Anterior cingulate cortex (tissue), 58 donors: ENCODE measurements at regions not wholly inside any gene's neighbourhood (a gene's known extent, or its start where the extent isn't known, plus 50 kb on each side); places are given as distances from the start of the nearest gene placed in this dataset.
A peak's percentile ranks its signal among the peaks of the same experiment; 100 is the strongest.
"Not testable (repeated sequence)": the region's sequence is repeated elsewhere in the genome, so short reads cannot be mapped to it uniquely, and the experiment has no call there.

Source experiments
- DNase-seq, 58 donors: peaks; one replicate each; lab custom pipeline; 2025; lab: John Stamatoyannopoulos, UW

DNA sequence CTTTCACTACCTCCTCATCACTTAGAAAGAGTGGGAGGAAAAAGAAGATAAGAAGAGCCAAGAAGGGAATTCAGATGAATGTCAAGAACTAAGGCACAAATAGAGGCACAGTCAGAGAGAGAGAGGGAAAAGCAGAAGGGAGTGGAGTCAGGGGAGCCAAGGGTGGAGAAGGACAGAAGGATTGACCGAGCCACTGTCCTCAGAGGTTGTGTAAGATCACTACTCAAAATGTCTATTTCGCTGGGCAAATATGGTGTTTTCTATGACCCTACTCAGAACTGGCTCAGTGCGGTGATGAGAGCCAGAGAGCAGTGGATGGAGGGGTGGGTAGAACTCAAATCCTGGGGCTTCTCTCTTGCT is 139.2 kb upstream of the HS3ST2 start:
- DNase-seq, result no peak

DNA sequence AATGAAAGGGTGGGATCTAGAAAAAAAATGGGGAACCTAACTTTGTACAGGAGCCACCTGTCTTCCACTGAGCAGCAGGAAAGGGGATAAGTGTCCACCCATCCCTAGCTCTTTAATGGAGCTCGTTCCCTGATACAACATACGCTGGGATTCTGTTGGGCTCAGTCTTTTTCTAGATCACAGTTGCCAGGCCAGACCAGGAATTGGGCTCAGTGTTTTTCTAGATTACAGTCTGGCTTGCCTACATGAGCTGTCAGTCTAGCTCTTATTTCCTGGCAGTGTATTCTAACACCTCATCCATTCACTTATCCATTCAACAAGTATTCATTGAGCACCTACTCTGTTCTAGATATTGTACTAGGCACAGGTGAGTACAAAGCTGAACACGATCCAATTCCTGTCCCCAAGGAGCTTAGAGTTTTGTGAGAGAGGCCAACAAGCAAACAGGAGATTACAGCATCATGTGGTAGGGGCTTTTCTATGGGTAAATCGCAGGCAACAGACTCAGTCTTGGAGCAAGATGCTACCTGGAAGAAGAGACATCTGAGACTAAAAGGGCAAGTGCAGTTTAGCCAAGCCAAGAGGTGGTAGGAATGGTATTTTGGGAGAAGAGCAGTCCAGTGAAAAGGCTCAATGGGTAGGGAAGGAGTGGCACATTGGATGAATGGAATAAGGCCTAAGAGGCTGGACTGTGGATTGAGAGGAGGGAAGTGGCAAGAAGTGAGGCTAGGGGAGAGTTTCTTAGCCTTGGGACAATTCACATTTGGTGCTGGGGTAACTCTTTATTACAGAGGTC is 138.0 kb upstream of the HS3ST2 start:
- no peak for DNase-seq

DNA sequence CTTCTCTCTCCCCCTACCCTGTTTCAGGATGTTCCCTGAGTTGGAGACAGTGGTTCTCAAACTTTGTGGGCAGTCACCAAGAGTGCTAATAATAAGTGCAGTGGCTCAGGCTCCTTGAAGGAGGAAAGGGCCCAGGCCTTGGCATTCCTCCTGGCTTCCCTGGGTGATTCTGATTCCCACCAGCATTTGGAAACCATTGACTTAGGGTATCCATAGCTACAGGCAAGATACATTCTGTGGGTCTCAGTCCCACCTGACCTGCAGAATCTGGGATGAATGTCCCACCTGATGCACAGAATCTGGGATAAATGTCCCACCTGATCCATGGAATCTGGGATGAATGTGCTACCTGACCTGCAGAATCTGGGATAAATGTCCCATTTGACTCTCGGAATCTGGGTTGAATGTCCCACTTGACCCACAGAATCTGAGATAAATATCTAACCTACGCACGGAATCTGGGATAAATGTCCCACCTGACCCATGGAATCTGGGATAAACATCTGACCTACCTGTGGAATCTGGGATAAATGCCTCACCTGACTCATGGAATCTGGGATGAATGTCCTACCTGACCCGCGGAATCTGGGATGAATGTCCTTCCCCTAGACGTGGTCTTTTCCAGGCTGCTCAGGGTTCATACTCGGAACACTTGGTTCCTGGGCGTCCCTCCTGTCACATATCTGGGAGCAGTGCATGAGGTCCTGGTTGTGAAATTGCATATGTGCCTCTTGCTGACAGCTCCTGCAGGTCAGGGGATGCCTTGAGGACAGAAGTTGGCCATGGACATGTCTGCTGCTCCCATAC is 136.7 kb upstream of the HS3ST2 start:
- no peak for DNase-seq

DNA sequence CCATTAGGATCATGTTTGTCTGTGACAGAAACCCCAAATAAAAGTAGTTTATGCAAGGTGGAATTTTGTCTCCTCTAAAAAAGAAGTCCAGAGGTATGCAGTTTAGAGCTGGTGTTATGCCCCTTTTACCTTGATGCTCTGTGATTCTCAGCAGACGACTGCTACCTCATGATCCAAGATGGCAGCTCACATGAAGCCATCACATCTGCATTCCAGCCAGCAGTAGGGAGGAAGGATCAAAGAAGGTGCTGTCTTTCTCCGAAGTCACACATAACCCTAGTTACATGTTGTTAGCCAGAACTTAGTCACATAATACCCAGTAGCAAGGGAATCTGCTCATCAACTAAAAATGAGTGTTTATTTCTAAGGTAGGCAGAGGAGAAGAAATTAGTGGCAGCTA is 135.7 kb upstream of the HS3ST2 start:
- no peak for DNase-seq

DNA sequence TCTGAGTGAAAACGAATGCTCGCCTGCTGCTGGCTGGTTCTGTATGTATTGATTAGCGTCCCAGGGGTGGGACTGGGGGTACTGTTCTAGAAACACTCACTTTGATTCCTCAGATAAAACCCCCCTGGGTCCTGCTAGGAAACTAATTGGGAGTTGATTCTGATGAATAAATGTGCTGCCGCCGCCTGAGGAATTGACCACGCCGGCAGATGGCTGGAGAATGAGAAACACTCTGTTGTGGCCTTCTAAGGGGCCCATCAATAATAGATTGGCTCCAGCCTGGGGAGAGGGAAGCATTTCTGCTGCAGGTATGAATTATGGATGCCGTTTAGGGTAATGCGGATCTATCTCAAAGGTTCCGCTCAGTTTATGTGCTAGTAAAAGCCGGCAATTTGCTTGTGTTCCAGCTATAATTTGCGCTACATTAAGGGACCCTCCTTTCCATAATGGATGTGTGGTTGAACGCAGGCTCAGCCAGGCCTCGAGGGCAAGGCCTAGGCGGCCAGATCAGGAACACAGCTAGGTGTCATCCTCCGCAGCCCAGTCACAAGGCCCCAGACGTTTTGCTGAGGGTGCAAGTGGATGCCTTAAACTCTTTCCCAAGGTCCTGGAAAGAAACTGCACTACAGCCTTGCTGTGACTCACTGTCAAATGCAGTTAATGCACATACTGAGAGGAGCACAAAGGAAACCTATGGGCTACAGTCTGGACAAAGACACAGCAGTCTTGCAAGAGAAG is 132.2 kb upstream of the HS3ST2 start:
- no peak for DNase-seq

DNA sequence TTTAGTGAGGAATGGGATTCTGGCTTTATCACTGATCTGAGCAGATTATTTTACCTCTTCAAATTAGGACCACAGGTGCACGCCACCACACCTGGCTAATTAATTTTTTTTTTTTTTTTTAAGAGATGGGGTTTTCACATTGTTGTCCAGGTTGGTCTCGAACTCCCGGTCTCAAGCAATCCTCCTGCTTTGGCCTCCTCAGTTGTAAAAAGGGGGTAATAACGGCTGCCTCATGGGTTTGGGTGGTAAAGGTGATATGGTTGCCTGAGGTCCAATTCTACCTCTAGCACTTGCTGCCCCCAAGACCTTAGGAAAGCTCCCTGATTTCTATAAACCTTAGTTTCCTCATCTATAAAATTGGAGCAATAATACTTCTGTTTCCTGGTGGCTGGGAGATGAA is 130.7 kb upstream of the HS3ST2 start:
- no peak for DNase-seq

DNA sequence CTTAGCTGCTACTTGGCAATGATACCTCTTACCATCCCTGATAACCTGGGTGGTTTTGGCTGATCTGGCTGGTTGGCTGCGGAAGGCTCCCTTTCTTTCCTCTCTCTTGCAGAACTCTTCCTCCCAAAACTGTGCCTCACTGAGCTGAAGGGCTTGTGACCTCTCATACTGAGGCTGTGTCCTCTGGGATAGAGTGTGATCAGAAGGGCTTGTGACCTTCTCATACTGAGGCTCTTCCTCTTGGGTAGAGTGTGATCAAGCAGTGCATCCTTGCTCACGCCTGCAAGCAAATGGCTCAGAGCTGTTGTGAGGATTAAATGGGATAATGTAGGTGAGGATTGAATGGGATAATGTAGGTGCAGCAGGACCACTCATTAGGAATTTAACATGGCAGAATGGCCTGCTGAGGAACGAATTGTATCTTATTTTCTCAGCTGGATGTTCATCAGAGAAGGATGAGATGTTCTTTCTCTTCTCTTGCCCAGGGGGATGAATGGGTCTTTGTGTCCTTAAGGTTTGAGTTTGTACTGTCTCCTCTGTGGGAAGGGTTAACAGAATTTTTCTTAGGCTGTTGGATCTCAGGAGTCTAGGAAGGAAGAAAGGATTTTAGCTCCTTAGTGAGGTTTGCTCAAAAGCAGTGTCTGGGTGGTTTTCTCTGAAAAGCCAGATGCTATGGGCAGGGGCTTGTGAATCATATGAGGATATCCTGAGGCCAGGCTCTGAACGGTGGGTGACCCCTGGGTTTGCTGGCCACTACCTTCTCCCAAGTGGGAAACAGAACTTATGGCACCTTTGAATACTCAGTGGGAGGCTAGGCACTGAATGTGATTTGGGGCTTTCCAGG is 130.0 kb upstream of the HS3ST2 start:
- no peak for DNase-seq

DNA sequence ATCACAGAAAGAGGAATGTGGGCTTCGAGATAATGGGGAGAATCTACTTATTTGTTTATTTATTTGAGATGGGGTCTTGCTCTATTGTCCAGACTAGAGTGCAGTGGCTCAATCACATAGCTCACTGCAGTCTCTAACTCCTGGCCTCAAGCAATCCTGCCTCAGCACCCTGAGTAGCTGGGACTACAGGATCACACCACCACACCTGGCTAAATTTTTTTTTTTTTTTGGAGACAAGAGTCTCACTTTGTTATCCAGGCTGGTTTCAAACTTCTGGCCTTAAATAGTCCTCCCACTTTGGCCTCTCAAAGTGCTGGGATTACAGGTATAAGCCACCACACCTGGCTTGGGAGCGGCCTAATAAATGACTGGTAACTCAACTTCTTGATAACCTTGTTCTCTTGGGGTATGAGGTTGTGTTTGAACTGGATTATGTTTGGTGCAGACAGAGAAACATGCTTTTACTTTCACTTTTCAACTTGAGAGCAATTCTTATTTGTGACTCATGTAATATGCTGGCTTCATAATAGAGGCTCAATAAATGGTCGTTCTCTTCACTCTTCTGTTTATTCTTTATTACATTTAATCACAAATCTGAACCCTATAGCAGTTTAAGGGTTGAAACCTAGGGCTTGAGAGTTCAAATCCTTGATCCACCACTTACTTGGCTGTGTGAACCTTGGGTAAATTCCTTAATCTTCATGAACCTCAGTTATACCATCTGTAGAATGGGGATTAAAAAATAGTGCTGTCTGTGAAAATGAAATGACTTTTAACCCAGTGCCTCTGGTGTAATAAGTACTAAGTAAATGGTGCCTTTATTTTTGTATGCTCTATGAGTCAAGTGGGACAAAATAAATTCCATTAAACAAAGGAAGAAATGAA is 129.1 kb upstream of the HS3ST2 start:
- no peak for DNase-seq

DNA sequence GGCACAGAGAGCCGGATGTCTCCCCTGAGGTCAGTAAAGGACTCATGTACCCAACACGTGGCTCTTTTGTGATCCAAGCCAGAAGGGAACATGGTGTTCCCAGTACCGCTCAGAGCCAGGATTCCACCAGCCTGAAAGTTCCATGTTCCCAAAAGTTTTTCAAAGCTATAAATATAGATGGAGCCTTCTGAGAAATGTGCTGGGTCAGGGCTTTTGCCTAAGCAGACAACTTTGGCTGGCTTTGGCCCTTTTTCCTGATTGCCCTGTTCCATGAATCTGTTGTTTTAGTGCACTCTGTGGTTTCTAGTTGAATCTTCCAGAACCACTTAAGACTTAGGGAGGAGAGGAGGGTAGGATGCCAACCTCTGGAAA is 128.5 kb upstream of the HS3ST2 start:
- DNase-seq, result no peak

DNA sequence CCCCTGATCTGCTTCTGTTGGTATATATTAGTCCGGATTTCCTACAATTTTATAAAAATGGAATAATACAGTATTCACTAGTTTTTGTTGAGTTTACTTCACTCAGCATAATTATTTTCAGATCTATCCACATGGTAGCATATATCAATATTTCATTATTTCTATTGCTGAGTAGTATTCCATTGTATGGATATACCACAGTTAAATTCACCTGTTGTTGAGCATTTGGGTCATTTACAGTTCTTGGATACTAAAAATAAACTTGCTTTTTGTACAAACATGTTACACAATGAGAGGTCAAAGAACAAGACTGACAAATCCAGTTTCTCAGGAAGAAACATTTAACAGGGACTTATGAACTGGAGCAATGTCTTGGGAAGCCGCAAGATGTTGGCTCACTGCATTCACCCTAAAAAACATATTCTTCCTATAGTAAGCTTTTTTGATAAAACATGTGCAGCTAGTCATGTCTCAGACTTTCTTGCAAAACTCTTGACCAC is 126.9 kb upstream of the HS3ST2 start:
- no peak for DNase-seq

DNA sequence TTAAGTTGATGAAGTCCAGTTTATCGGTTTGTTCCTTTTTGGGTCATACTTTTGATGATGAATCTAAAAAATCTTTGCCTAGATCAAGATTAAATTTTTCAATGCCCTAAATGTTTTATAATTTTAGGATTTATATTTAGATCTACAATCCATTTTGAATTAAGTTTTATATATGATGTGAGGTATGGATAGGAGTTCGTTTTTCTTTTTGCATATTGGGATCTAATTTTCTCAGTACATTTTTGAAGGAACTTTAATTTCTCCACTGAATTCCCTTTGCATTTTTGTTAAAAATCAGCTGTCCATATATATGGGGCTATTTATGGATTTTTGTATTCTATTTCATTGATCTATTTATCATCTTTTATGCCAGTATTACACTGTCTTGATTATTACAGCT is 125.5 kb upstream of the HS3ST2 start:
- no peak for DNase-seq

DNA sequence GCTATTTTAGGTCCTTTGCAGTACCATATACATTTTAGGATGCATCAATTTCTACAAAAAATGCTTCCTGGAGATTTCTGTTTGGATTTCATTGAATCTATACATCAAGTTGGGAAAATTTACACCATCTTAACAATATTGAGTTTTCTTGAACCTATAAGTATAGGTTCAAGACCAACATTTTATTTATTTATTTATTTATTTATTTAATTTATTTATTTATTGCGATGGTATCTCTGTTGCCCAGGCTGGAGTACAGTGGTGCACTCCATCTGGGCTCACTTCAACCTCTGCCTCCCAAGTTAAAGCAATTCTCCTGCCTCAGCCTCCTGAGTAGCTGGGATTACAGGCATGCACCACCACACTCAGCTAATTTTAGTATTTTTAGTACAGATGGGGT is 125.0 kb upstream of the HS3ST2 start:
- DNase-seq, result no peak

DNA sequence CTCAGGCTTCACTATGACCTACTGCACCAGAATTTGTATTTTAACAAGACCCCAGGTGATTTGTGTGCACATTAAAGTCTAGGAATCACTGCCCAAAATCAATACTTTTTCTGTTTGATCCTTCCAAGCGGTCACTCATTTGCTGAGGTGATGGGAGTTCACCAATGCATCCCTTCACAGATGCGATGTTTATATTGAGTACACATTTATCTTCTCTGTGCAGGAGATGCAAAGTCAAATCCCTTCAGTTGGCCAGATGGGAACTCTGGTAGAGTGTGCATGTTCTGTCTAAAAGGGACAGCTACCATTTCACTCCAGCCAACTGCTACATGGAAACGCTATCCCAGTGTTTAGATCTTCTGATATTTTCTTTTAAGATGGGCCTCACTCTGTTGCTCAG is 122.6 kb upstream of the HS3ST2 start:
- DNase-seq, result no peak

DNA sequence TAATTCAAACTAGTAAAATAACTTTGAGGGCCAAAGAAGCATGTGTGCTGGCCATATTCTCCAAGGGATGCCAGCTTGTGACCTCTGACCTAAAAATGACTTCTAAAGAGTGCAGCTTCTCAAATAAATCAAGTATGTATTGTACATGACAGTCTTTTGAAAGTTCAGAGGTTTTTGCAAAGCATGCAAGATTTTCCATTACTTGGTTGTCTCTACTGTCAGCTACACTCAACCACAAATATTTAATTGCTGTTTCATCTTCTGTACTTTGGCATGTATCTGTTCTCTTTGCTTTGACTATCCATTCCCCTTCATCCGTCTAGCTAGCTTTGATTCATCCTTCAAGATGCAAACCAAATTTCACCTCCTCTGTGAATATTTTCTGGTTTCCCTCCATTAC is 121.9 kb upstream of the HS3ST2 start:
- DNase-seq, result no peak

DNA sequence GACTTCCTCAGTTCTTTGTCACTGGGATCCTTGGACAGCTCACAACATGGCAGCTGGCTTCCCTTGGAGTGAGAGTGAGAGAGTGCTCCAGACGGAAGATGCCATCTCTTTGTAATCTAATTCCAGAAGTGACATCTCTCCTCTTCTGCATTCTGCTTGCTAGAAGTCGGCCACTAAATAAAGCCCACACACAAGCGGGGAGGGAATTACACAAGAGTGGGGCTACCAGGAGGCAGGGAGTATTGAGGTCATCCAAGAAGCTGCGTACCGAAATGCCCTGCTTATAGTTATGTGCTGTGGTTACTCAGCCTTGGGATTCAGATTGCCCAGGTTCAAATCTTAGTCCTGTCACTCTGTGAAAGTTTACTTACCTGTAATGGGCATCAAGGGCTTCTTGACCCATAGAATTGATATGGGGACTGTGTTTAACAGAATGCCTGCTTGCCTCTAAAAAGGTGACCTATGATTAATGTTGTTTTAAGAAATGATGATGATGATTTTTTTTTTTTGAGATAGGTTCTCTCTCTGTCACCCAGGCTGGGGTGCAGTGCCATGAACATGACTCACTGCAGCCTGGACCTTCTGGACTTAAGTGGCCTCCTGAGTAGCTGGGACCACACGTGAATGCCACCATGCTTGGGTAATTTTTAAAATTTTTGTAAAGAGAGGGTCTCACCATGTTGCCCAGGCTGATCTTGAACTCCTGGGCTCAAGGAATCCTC is 120.9 kb upstream of the HS3ST2 start:
- no peak for DNase-seq

DNA sequence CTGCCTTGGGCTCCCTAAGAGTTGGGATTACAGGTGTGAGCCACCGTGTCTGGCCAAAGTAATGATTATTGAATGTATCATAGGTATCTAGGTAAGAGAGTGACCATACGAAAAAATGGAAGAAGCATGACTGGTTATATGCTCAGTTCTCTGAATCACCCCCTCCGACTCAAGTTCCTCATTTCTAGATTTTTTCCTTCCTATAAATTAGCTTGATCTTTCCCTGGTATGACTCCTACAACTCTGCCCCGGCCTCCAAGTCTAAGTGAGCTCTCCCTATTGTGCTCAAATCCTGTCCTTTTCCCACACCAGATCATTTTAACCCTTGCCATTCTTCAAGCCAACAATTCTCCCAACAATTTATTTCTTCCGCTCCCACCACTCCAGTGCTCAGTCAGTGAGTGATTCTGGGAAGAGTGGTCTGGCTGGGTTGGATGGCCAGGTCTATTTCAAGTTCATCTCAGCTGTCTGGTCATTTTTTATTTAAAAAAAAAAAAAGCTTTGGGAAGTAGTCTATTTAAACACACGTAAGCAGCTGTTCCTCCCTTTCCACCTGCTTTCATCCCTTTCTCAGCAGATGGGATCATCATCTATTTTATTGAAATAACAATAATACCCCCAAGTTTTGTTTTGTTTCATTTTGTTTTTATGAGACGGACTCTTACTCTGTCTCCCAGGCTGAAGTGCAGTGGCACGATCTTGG is 120.2 kb upstream of the HS3ST2 start:
- no peak for DNase-seq

DNA sequence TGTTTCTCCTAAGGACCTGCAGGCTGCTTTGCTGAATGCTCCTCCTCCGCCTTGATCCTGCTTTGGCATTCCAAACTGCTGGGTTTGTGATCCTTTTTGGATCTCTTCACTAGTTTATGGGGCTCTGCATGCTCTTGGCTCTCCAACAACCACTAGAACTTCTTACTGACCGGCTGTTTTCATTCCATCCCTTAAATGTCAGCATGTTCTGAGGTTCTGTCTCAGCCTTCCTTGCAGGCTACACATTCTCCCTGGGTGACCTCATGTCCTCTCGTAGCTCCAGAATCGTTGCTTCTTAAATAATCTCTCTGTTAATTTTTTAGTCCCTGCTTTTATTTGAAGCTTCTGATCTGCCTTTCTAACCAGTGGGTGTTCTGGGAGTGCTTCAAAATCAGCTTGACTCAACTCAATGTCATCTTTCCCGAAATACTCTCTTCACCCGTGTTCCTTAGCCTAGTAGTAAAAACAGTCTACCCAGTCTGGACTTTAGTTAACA is 119.0 kb upstream of the HS3ST2 start:
- DNase-seq, result peak in 2 of 58 donors; percentile 15 to 16

DNA sequence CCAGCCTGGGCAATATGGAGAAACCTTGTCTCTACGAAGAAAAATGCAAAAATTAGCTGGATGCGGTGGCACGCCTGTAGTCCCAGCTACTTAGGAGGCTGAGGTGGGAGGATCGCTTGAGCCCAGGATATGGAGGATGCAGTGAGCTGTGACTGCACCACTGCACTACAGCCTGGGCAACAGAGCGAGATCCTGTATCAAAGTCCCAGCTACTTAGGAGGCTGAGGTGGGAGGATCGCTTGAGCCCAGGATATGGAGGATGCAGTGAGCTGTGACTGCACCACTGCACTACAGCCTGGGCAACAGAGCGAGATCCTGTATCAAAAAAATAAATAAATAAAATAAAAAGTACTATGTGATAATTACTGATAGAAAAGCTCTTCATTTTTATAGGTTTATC is 118.2 kb upstream of the HS3ST2 start:
- not testable (repeated sequence) for DNase-seq
